ENCODE measurements at regions not wholly inside any gene's neighbourhood (a gene's known extent, or its start where the extent isn't known, plus 50 kb on each side); places are given as distances from the start of the nearest gene placed in this dataset.
"Not testable (repeated sequence)": the region's sequence is repeated elsewhere in the genome, so short reads cannot be mapped to it uniquely, and the experiment has no call there.

GRCh38 chr13:34376483-34376882, 558.5 kb downstream of the RFC3 start:
- DNase-seq: no peak

DNA sequence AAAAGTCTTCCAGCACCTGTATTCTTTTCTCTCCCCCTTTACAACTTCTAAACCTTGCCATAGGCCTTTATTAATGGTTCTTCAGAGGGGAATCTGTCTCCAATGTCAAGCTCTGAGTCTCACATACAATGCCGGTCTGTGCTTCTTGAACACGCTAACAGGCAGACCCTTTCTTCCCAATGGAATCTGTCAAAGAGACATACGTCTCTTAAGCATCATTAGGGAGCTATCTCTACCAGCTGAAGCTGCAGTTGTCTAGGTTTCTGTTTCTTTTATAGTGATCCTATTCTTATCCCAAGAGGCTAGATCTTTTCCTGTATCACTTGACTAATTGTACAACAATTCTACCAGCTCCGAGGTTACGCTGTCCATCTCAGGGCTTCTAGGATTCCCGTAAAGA, 560.8 kb upstream of the NBEA start:
- DNase-seq: no peak

GRCh38 chr13:34383728-34384127, 558.3 kb upstream of the NBEA start:
- DNase-seq: no peak

- not testable (repeated sequence) for DNase-seq
Measured at GRCh38 chr13:34386229-34386628, 555.8 kb upstream of the NBEA start.

DNA sequence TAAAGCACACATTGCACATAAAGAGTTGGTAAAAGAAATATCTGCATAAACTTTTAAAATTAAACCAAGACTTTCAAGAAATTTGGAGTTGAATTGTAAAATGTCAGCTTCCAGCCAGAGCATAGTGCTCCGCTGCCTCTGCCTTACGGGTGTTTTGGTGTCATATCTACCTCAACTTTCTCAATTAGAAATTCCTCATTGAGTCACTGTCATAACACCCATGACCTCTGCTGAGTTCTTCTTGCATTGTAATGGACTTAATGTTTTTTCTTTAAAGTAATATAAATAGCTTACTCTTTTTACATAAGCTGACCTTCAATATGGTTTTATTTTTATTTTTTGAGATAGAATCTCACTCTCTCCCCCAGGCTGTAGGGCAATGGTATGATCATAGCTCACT, 551.0 kb upstream of the NBEA start:
- no peak for DNase-seq

DNA sequence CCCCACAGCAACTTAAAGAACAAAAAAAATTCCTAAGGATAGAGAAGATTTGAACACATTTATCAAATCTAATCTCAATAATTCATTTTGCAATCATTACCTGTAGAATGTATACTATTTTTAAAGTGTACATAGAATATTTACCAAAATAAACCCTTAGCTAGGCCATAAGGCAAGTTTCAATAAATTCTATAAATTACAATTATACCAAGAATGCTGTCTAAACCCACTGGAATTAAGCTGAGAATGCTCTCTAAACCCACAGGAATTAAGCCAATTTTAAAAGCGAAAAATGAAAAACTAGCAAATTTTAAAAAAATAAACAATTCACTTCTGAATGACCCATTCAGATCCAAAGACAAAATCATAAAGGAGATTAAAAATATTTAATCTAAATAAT, 540.4 kb upstream of the NBEA start:
- no peak for DNase-seq

GRCh38 chr13:34405410-34406181, 536.5 kb upstream of the NBEA start:
- DNase-seq: no peak

- DNase-seq: no peak
Measured at GRCh38 chr13:34408640-34409039, 533.4 kb upstream of the NBEA start.

- no peak for DNase-seq
Measured at GRCh38 chr13:34409496-34410182, 532.4 kb upstream of the NBEA start.

GRCh38 chr13:34410678-34411077, 531.4 kb upstream of the NBEA start:
- no peak for DNase-seq

DNA sequence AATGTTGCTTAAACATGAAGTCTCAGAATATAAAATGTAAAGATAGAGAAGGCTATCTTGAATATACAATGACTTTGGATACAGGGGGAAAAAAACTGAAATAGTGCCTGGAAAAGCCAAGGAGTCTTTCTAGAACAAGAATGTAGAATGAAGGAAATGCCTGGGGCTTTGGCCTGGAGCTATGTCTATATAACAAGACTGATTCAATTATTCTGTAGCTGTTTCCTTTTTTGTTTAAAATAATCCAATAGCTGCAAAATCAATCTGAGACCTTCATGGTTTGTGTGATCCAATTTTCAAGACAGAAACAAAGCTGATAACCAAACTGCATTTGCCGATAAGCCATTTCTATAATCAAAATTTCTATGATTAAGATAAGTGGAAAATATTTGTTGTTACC, 530.9 kb upstream of the NBEA start:
- no peak for DNase-seq

- no peak for DNase-seq
Measured at GRCh38 chr13:34411894-34412293, 530.2 kb upstream of the NBEA start.

GRCh38 chr13:34412295-34412694, 529.8 kb upstream of the NBEA start:
- DNase-seq: no peak

GRCh38 chr13:34412817-34413375, 529.2 kb upstream of the NBEA start:
- DNase-seq: no peak

DNA sequence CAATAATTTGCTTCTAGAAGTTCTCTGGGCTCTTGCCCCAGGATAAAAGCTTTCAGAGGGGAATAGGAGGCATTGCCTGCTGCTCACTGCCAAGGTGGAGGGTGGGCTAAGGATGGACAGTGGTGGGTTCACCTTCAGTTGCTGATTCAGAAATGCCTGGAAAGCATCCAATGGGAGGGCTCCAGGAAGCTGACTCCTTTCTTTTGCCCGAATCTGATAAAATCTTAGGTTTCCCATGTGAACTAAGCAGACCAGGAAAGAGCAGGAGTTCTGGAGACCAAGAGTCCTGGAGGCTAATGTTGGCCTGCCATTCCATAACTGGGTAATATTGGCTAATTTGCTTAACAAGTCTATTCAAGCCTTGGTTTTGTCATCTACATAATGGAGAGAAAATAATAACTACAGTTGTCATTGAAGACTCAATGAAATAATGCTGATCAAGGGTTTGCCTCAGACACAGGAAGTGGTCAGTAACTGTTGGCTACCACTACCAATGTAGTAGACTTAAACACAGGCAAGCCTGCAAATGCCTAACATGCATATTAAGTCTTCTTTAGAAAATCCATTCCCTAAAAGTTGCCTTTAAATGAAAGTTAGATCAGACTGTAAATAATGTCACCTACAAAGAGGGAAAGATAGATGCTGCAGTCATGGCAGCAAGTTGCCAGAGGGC, 528.4 kb upstream of the NBEA start:
- no peak for DNase-seq

- DNase-seq: no peak
Measured at GRCh38 chr13:34414616-34415015, 527.5 kb upstream of the NBEA start.

DNA sequence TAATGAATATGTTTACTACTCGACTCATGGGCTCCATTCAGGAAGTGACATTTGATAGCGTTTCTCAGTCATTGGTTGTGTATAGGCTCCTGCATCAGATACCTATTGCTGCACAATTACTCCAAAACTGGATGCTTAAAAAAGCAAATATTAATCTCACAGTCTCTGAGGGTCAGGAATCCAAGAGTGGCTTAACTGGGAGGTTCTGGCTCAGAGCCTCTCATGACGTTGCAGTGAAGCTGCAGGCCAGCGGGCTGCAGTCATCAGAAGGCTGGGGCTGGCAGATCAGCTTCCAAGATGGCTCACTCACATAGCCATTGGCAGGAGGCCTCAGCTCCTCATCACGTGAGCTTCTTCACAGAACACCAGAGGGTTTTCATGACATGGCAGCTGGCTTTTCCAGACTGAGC, 525.1 kb upstream of the NBEA start:
- no peak for DNase-seq

- DNase-seq: no peak
Measured at GRCh38 chr13:34417896-34418295, 524.2 kb upstream of the NBEA start.

- peak; percentile 60 for DNase-seq
Measured at GRCh38 chr13:34419025-34419424, 523.0 kb upstream of the NBEA start.

DNA sequence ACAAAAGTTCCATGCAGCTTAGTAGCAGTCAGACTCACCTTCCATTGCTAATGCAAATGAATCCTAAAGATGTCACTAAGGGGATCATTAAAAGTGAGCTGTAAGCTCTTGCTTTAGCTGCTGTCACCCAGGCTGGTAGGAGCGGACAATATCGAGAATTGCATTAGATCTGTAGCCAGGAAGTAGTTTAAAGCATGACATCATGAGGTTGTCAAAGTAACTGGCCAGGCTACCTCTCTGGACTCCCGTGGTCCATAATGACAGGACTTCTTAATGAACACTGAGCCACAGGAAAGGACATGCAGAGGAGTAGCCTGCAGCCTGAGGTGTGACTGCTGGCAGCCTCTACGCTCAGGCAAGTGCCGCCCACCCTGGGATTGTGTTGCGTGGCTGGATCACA, 522.3 kb upstream of the NBEA start:
- no peak for DNase-seq

DNA sequence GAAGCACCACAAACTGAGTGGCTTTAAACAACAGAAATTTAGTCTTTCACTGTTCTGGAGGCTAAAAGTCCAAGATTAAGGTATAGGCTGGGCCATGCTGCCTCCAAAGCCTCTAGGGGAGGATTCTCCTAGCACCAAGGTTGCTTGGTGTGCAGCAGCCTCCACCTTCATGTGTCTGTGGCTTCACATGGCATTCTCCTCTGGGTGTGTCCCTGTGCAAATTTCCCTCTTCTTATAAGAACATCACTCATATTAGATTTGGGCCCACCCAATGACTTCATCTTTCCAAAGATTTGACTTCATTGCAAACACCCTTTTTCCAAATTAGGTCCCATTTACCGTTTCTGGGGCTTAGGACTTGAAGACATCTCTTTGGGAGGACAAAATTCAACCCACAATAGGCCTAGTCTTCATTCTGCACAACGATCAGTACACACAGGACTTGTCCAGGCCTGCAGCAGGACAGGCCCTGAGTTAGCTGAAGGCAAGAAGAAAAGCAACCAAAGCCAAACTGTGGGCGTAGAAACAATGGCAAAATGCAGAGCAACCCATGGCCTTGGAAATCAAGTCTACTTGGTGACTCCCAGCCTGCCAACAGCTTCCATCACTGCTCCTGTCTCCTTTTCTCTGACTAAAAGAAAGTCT, 521.2 kb upstream of the NBEA start:
- DNase-seq: no peak

DNA sequence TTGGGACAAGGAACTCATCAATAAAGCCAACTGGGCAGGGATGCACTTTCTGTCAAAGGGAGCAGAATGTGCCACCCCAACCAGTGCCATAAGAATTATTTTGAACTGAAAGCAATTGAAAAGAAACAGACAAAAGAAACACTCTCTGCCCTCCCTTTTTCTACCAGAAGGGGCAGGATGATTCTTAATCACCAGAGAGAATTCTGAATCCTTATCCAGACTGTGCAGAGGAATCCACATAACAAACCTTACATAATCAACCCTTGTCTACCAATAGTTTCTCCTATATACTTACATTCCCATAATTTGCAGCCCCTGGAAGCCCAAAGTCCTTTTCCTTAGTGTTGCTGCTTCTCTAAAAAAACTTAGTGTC, 520.7 kb upstream of the NBEA start:
- DNase-seq: no peak

DNA sequence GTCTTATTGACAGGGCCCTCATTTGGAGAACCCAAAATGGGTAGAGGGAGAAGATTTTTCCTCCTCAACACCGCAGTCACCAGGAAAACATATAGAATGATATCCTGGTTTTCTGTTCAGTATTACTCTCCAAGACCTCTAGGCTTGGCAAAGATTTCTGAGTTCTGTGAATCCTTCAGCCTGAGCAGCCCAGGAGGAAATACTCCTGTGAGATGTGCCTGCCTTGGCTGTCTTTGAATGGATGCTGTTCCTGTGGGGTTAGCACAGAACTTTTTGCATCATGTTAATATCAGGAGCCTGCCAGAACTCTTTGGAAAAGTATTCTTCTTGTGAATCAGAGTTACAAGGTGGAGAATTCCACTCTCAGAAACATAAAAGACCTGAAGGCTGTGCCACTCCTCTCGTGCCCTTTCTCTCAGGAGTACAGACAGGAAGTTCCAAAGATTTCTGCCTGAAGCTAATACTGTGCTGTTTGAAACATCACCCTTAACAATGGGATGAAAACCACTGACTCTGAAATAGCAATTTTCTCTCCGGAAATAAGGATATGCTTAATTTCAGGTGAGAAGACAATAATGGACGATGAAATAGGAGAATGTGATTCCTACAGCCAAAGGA, 520.1 kb upstream of the NBEA start:
- no peak for DNase-seq

Data from retina (tissue), 1 donor.